Hepatocyte (in vitro differentiated cells): ENCODE measurements at regions not wholly inside any gene's neighbourhood (a gene's known extent, or its start where the extent isn't known, plus 50 kb on each side); places are given as distances from the start of the nearest gene placed in this dataset.

Experiments
- DNase-seq: peaks from one replicate; pipeline ENCODE4 v3.0.0-alpha.2; 2016; ENCODE audit warnings: low spot score
- H2AFZ ChIP-seq: fragments of 200-600 bp; sonication (generic); 2 replicates; pipeline ENCODE4 v1.6.0; 2016; ENCODE audit warnings: antibody characterized with exemption, mild to moderate bottlenecking
- H3K27ac ChIP-seq: fragments of 200-600 bp; sonication (generic); 2 replicates; pipeline ENCODE4 v1.5.1; 2016; ENCODE audit warnings: mild to moderate bottlenecking
- H3K27me3 ChIP-seq: fragments of 200-600 bp; sonication (generic); 2 replicates; pipeline ENCODE4 v1.6.1; 2016
- H3K36me3 ChIP-seq: fragments of 200-600 bp; sonication (generic); replicated peaks from 2 replicates; pipeline ENCODE4 v1.5.1; 2016; ENCODE audit warnings: low read depth; ENCODE audit not compliant: insufficient read depth
- H3K4me1 ChIP-seq: fragments of 200-600 bp; sonication (generic); 2 replicates; pipeline ENCODE4 v1.5.1; 2016; ENCODE audit warnings: mild to moderate bottlenecking, moderate library complexity; ENCODE audit not compliant: insufficient read depth
- H3K4me2 ChIP-seq: fragments of 200-600 bp; sonication (generic); 2 replicates; pipeline ENCODE4 v1.6.0; 2016
- H3K4me3 ChIP-seq: fragments of 200-600 bp; sonication (generic); 2 replicates; pipeline ENCODE4 v1.5.1; 2016; ENCODE audit warnings: mild to moderate bottlenecking
- H3K79me2 ChIP-seq: fragments of 200-600 bp; sonication (generic); 2 replicates; pipeline ENCODE4 v1.6.0; 2017; ENCODE audit warnings: mild to moderate bottlenecking
- H3K9me2 ChIP-seq: fragments of 200-600 bp; sonication (generic); replicated peaks from 2 replicates; pipeline ENCODE4 v1.6.0; 2017; ENCODE audit warnings: mild to moderate bottlenecking; ENCODE audit not compliant: insufficient read depth
- H3K9me3 ChIP-seq: fragments of 200-600 bp; sonication (generic); 2 replicates; pipeline ENCODE4 v1.5.1; 2016; ENCODE audit warnings: low read depth, mild to moderate bottlenecking
- H4K20me1 ChIP-seq: fragments of 200-600 bp; sonication (generic); 2 replicates; pipeline ENCODE4 v1.6.0; 2016; ENCODE audit warnings: mild to moderate bottlenecking; ENCODE audit not compliant: insufficient read depth, poor library complexity, severe bottlenecking
- CTCF ChIP-seq: fragments of 200-600 bp; sonication (generic); IDR thresholded peaks from 2 replicates; pipeline ENCODE4 v1.5.1; 2016; ENCODE audit warnings: antibody characterized with exemption, mild to moderate bottlenecking; ENCODE audit not compliant: poor library complexity
- EZH2 ChIP-seq: fragments of 200-600 bp; sonication (generic); IDR thresholded peaks from 2 replicates; pipeline ENCODE4 v1.6.1; 2016; ENCODE audit warnings: antibody characterized with exemption, mild to moderate bottlenecking, borderline replicate concordance
- EZH2phosphoT487 ChIP-seq: fragments of 200-600 bp; sonication (generic); IDR thresholded peaks from one replicate; pipeline ENCODE4 v1.6.1; 2018; ENCODE audit warnings: antibody characterized with exemption, mild to moderate bottlenecking, low read depth, moderate library complexity; ENCODE audit not compliant: unreplicated experiment, severe bottlenecking
- WGBS: methylation state at CpG from one replicate; pipeline ENCODE4 v1.1.6; 2016; ENCODE audit warnings: low lambda C conversion rate; ENCODE audit errors: missing lambda C conversion rate; 5-methylcytosine and 5-hydroxymethylcytosine counted together

- Histone ChIP-seq H3K79me2 (no peaks in the 10 kb centered on the region), H3K9me2 (no peaks in the 10 kb centered on the region), H3K4me2 (no peak overlapping the region), H2AFZ (no peak overlapping the region), H3K9me3 (no peaks in the 10 kb centered on the region), H3K36me3 (no peaks in the 10 kb centered on the region), H3K4me1 (no peaks in the 10 kb centered on the region), H3K27me3 (no peaks in the 10 kb centered on the region), H3K27ac (no peak overlapping the region), H4K20me1 (no peaks in the 10 kb centered on the region), H3K4me3 (no peak overlapping the region)
- no peak for TF ChIP-seq EZH2
- no peak for TF ChIP-seq EZH2phosphoT487
- no peak for TF ChIP-seq CTCF
- no peak for DNase-seq
- WGBS, result 70% methylated on average over 6 of the region's 6 CpGs
Observed at GRCh38 chr16:26791169-26791568, 275.6 kb upstream of the C16orf82 start.

- Histone ChIP-seq H3K27ac (no peak overlapping the region), H3K4me2 (no peak overlapping the region), H2AFZ (no peak overlapping the region), H3K27me3 (no peaks in the 10 kb centered on the region), H3K9me2 (no peaks in the 10 kb centered on the region), H4K20me1 (no peaks in the 10 kb centered on the region), H3K4me1 (no peaks in the 10 kb centered on the region), H3K4me3 (no peak overlapping the region), H3K79me2 (no peaks in the 10 kb centered on the region), H3K9me3 (no peaks in the 10 kb centered on the region), H3K36me3 (no peaks in the 10 kb centered on the region)
- peak; percentile 9 for DNase-seq
- TF ChIP-seq EZH2phosphoT487 (no peak), CTCF (peak; percentile 17)
- 46% methylated on average over 3 of the region's 3 CpGs for WGBS
Observed at GRCh38 chr16:26795184-26795583, 271.5 kb upstream of the C16orf82 start.

GRCh38 chr16:26801628-26802027 is 265.1 kb upstream of the C16orf82 start:
- H3K36me3 ChIP-seq, result no peaks in the 10 kb centered on the region
- H3K4me1 ChIP-seq, result no peaks in the 10 kb centered on the region
- no peak overlapping the region for H3K4me2 ChIP-seq
- H2AFZ ChIP-seq, result no peak overlapping the region
- no peak overlapping the region for H3K4me3 ChIP-seq
- no peaks in the 10 kb centered on the region for H3K27me3 ChIP-seq
- 71% methylated on average over 3 of the region's 3 CpGs for WGBS
- H4K20me1 ChIP-seq, result no peaks in the 10 kb centered on the region
- no peak for TF ChIP-seq EZH2phosphoT487
- TF ChIP-seq CTCF, result no peak
- TF ChIP-seq EZH2, result no peak
- no peak overlapping the region for H3K27ac ChIP-seq
- H3K9me2 ChIP-seq, result no peaks in the 10 kb centered on the region
- no peaks in the 10 kb centered on the region for H3K9me3 ChIP-seq
- DNase-seq, result no peak
- H3K79me2 ChIP-seq, result no peaks in the 10 kb centered on the region

GRCh38 chr16:26802440-26802839 is 264.3 kb upstream of the C16orf82 start:
- no peak for TF ChIP-seq CTCF
- TF ChIP-seq EZH2phosphoT487, result no peak
- TF ChIP-seq EZH2, result no peak
- Histone ChIP-seq H3K4me2 (no peak overlapping the region), H3K27ac (no peak overlapping the region), H3K79me2 (no peaks in the 10 kb centered on the region), H3K4me3 (no peak overlapping the region), H3K4me1 (no peaks in the 10 kb centered on the region), H3K9me3 (no peaks in the 10 kb centered on the region), H4K20me1 (no peaks in the 10 kb centered on the region), H3K36me3 (no peaks in the 10 kb centered on the region), H2AFZ (no peak overlapping the region), H3K27me3 (no peaks in the 10 kb centered on the region), H3K9me2 (no peaks in the 10 kb centered on the region)
- no peak for DNase-seq
- WGBS, result 53% methylated on average over 4 of the region's 4 CpGs
